Duodenal mucosa (tissue), 2 donors: ENCODE measurements at regions not wholly inside any gene's neighbourhood (a gene's known extent, or its start where the extent isn't known, plus 50 kb on each side); places are given as distances from the start of the nearest gene placed in this dataset.

ENCODE experiments used
- H3K27ac ChIP-seq: one replicate; pipeline ENCODE4 v1.7.0; 2013; ENCODE audit warnings: low read depth, low read length
- H3K27me3 ChIP-seq, 2 donors: one replicate each; pipeline ENCODE4 v1.7.0; 2013; ENCODE audit warnings: low read length in 2 of 2, control low read depth in 1 of 2; ENCODE audit not compliant: insufficient read depth in 2 of 2, control insufficient read depth in 1 of 2
- H3K36me3 ChIP-seq, 2 donors: one replicate each; pipeline ENCODE4 v1.7.0; 2013; ENCODE audit warnings: low read length in 2 of 2, control low read depth in 1 of 2; ENCODE audit not compliant: insufficient read depth in 2 of 2, control insufficient read depth in 1 of 2
- H3K4me1 ChIP-seq, 2 donors: one replicate each; pipeline ENCODE4 v1.7.0; 2013; ENCODE audit warnings: low read length in 2 of 2, control low read depth in 1 of 2; ENCODE audit not compliant: insufficient read depth in 2 of 2, control insufficient read depth in 1 of 2
- H3K4me3 ChIP-seq, 2 donors: one replicate each; pipeline ENCODE4 v1.7.0; 2013; ENCODE audit warnings: low read length in 2 of 2, low read depth in 1 of 2
- H3K9ac ChIP-seq, 2 donors: one replicate each; pipeline ENCODE4 v1.7.0; 2013; ENCODE audit warnings: low read length in 2 of 2, low read depth in 1 of 2
- H3K9me3 ChIP-seq, 2 donors: one replicate each; pipeline ENCODE4 v1.7.0; 2013; ENCODE audit warnings: low read length in 2 of 2, control low read depth in 1 of 2; ENCODE audit not compliant: control insufficient read depth in 1 of 2

DNA sequence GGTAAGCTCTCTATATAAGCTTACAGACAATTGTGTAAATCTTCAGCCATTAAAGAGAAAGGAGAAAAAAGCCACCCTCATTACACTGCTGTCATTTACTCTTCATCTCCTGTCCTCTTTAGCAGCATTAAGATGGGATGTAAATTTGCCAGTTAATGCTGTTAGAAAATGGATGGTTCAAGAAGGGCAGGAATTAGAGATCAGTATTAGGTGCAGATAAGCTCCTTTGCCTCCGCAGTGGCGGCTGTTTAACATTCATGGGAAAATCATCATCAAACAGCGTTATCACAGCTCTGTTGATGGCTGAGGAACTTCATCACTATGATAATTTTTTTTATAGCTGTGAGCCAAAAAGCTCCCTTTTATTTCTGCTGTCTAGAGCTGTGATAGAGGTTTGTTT, 61.8 kb upstream of the FAM204A start:
- Histone ChIP-seq H3K4me3 (no peak overlapping the region), H3K9ac (no peak overlapping the region), H3K36me3 (no peaks in the 10 kb centered on the region), H3K27ac (no peak overlapping the region), H3K4me1 (no peaks in the 10 kb centered on the region), H3K9me3 (no peaks in the 10 kb centered on the region), H3K27me3 (peaks cover 0 to 4% of the 10 kb centered on the region in 2 donors)

GRCh38 chr10:118401708-118402193, 59.6 kb upstream of the FAM204A start:
- no peaks in the 10 kb centered on the region for H3K36me3 ChIP-seq
- H3K4me1 ChIP-seq = no peaks in the 10 kb centered on the region
- H3K9me3 ChIP-seq = no peaks in the 10 kb centered on the region
- no peak overlapping the region for H3K4me3 ChIP-seq
- H3K9ac ChIP-seq = no peak overlapping the region
- H3K27me3 ChIP-seq = peaks cover 0 to 4% of the 10 kb centered on the region in 2 donors
- H3K27ac ChIP-seq = no peak overlapping the region

GRCh38 chr10:118397391-118397790, 55.3 kb upstream of the FAM204A start:
- no peaks in the 10 kb centered on the region for H3K27me3 ChIP-seq
- H3K9me3 ChIP-seq = no peaks in the 10 kb centered on the region
- H3K4me3 ChIP-seq = no peak overlapping the region
- H3K4me1 ChIP-seq = peaks cover 0 to 10% of the 10 kb centered on the region in 2 donors
- no peaks in the 10 kb centered on the region for H3K36me3 ChIP-seq
- H3K27ac ChIP-seq = no peak overlapping the region
- no peak overlapping the region for H3K9ac ChIP-seq

DNA sequence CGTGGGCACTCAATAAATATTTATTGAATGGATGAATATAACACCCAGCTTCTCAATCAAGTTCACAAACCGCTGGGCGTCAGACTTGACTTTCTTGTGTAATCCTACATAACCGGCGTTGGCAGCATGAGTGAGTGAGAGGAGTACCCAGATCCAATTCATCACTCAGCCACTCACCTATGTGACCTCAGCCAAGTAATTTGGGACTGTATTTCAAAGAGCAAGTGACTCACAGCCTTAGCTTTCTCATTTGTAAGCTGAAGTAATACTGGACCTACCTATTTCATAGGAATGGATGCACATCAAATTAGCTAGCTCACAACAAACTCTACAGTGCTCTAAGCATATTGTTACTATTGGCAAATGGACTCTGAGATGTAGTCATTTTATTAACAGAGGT, 53.8 kb upstream of the FAM204A start:
- no peaks in the 10 kb centered on the region for H3K36me3 ChIP-seq
- no peak overlapping the region for H3K9ac ChIP-seq
- H3K4me1 ChIP-seq = peaks cover 0 to 10% of the 10 kb centered on the region in 2 donors
- H3K4me3 ChIP-seq = no peak overlapping the region
- no peaks in the 10 kb centered on the region for H3K27me3 ChIP-seq
- H3K9me3 ChIP-seq = no peaks in the 10 kb centered on the region
- no peak overlapping the region for H3K27ac ChIP-seq

- H3K9ac ChIP-seq = no peak overlapping the region
- H3K27ac ChIP-seq = no peak overlapping the region
- H3K4me3 ChIP-seq = no peak overlapping the region
- no peaks in the 10 kb centered on the region for H3K36me3 ChIP-seq
- peaks cover 0 to 10% of the 10 kb centered on the region in 2 donors for H3K4me1 ChIP-seq
- no peaks in the 10 kb centered on the region for H3K9me3 ChIP-seq
- H3K27me3 ChIP-seq = no peaks in the 10 kb centered on the region
Observed at GRCh38 chr10:118394301-118395200, 52.4 kb upstream of the FAM204A start.

GRCh38 chr10:118392761-118393160, 50.6 kb upstream of the FAM204A start:
- Histone ChIP-seq H3K9ac (no peak overlapping the region), H3K4me3 (no peak overlapping the region), H3K9me3 (peaks cover 3 to 6% of the 10 kb centered on the region in 2 donors), H3K27me3 (no peaks in the 10 kb centered on the region), H3K36me3 (no peaks in the 10 kb centered on the region), H3K4me1 (peaks cover 0 to 10% of the 10 kb centered on the region in 2 donors), H3K27ac (no peak overlapping the region)
